ENCODE measurements at regions not wholly inside any gene's neighbourhood (a gene's known extent, or its start where the extent isn't known, plus 50 kb on each side); places are given as distances from the start of the nearest gene placed in this dataset.

DNA sequence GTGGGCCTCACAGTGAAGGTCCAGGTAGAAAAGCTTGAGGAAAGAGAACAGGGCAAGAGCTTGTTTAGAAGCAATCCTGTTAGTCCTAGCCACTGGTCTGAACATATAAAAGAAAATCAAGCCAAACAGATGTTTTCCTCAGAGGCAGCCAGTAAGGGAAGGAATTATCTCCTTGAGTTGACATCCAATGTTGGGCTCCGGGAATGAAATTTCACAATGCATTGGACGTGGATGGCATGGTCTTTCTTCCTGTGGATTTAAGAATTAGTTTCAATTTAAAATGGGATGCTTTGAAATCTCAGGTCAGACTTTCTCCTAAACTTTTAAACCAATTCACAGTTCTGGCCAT lies 92.1 kb downstream of the ACKR3 start:
- Histone ChIP-seq H3K4me1 (replicated peaks in 1 of 2; ENCODE audit: control insufficient read depth in 2 of 2, insufficient read depth in 2 of 2, low read length in 2 of 2) (no peaks in the 10 kb centered on the region), H3K27ac (ENCODE audit: extremely low read depth, low read depth, low read length) (no peak overlapping the region), H3K9ac (ENCODE audit: insufficient read depth in 1 of 2, low read depth in 2 of 2, low read length in 2 of 2) (no peak overlapping the region), H3K4me2 (ENCODE audit: insufficient read depth, low read length) (no peak overlapping the region), H4K20me1 (replicated peaks; ENCODE audit: control insufficient read depth, insufficient read depth, low read length) (no peaks in the 10 kb centered on the region), H3K79me2 (ENCODE audit: control insufficient read depth, insufficient read depth, low read length) (no peaks in the 10 kb centered on the region), H3K27me3 (ENCODE audit: control insufficient read depth in 2 of 2, insufficient read depth in 2 of 2, low read length in 2 of 2) (no peaks in the 10 kb centered on the region; a peak in 1 of 5 replicates), H3K4me3 (no peak overlapping the region), H2AFZ (ENCODE audit: low read depth, low read length) (no peak overlapping the region), H3K36me3 (ENCODE audit: control insufficient read depth, insufficient read depth, low read length) (no peaks in the 10 kb centered on the region), H3K9me3 (replicated peaks; ENCODE audit: control insufficient read depth, insufficient read depth, low read depth, low read length) (no peaks in the 10 kb centered on the region), H3K9me1 (ENCODE audit: control insufficient read depth, insufficient read depth, low read length) (no peaks in the 10 kb centered on the region)
- TF ChIP-seq ID3 (CRISPR knock-in tag; IDR thresholded peaks at IDR 0.05), result no peak
- no peak for TF ChIP-seq ID3 (tag; IDR thresholded peaks at IDR 0.05)
- TF ChIP-seq CREB5 (CRISPR knock-in tag; IDR thresholded peaks at IDR 0.05), result no peak
- in situ Hi-C loops (cut with MboI), result no loop called here
- FAIRE-seq, result no peak
- no TSS peak for BruUV-seq (replicated peaks)
- 0% methylated on average over 2 of the region's 2 CpGs for WGBS (ENCODE audit: insufficient coverage, low coverage, missing lambda C conversion rate)
- ChIA-PET POLR2A (no interaction called here), CTCF (ENCODE audit: low intra/inter-chr PET ratio) (no interaction called here)
- ATAC-seq, result no peak
- intact Hi-C loops (cut with micrococcal nuclease), result no loop called here
- DNase-seq (ENCODE audit: extremely low read depth in 1 of 4, low spot score in 3 of 4), result no peak

All from K562 (cell line).